ENCODE measurements at regions not wholly inside any gene's neighbourhood (a gene's known extent, or its start where the extent isn't known, plus 50 kb on each side); places are given as distances from the start of the nearest gene placed in this dataset.

GRCh38 chr5:89901983-89902382 is 507.6 kb downstream of the CETN3 start:
- Histone ChIP-seq H3K4me1 (ENCODE audit: control insufficient read depth, insufficient read depth, low read length) (no peaks in the 10 kb centered on the region), H3K36me3 (ENCODE audit: control insufficient read depth, insufficient read depth, low read length) (no peaks in the 10 kb centered on the region), H4K8ac (ENCODE audit: low read depth in 2 of 2, low read length in 2 of 2) (no peak overlapping the region), H3K4me3 (ENCODE audit: insufficient read depth, low read depth, low read length) (no peak overlapping the region), H2BK20ac (ENCODE audit: low read depth, low read length) (no peak overlapping the region), H3K27ac (ENCODE audit: insufficient read depth, low read length) (no peak overlapping the region), H3K18ac (ENCODE audit: low read depth, low read length) (no peak overlapping the region), H2BK15ac (ENCODE audit: low read depth, low read length) (no peak overlapping the region), H3K56ac (ENCODE audit: extremely low read depth, insufficient read depth, low read length) (no peak overlapping the region), H3K14ac (replicated peaks; ENCODE audit: low read depth, low read length) (no peak overlapping the region), H3K79me1 (ENCODE audit: low read depth in 1 of 2, low read length in 2 of 2) (no peaks in the 10 kb centered on the region), H4K20me1 (ENCODE audit: insufficient read depth, low read length) (no peaks in the 10 kb centered on the region), H2AK9ac (replicated peaks; ENCODE audit: low read depth, low read length, poor library complexity) (no peak overlapping the region), H4K5ac (ENCODE audit: low read depth, low read length) (no peak overlapping the region), H3K4ac (ENCODE audit: low read depth, low read length) (no peak overlapping the region), H3K4me2 (ENCODE audit: low read depth, low read length) (no peak overlapping the region), H2BK120ac (ENCODE audit: low read depth, low read length) (no peak overlapping the region), H3K23ac (ENCODE audit: low read depth, low read length) (no peak overlapping the region), H3K9me1 (ENCODE audit: insufficient read depth, low read length) (no peaks in the 10 kb centered on the region), H2AK5ac (ENCODE audit: low read depth, low read length) (no peak overlapping the region), H2BK5ac (ENCODE audit: low read depth, low read length, poor library complexity, severe bottlenecking) (no peak overlapping the region), H3K9ac (ENCODE audit: low read depth, low read length) (no peak overlapping the region), H3K9me3 (ENCODE audit: control insufficient read depth, insufficient read depth, low read length) (no peaks in the 10 kb centered on the region; the same call in 1 of the 2 replicates), H4K91ac (ENCODE audit: insufficient read depth, low read depth, low read length) (no peak overlapping the region), H2AFZ (replicated peaks; ENCODE audit: low read length, poor library complexity) (no peak overlapping the region), H3K27me3 (ENCODE audit: control insufficient read depth, insufficient read depth, low read length) (no peaks in the 10 kb centered on the region)
- CTCF ChIA-PET: no interaction called here
- TF ChIP-seq RFX5 (IDR thresholded peaks at IDR 0.05; ENCODE audit: low read depth, low read length): no peak
- no peak for TF ChIP-seq CTCF (conservative IDR thresholded peaks at IDR 0.05; ENCODE audit: low read depth, low read length)
- 14% methylated on average over 2 of the region's 4 CpGs; no CpG with 5 or more reads in 1 of the 2 experiments for WGBS, 2 experiments (ENCODE audit: extremely low coverage in 2 of 2, insufficient read length in 1 of 2)
- intact Hi-C loops (cut with micrococcal nuclease): no loop called here
- in situ Hi-C loops (cut with MboI; ENCODE audit: low sequenced_read_pairs): no loop called here
- dilution Hi-C loops (cut with HindIII; ENCODE audit: low sequenced_read_pairs, unreplicated experiment): no loop called here
- POLR2A ChIA-PET (ENCODE audit: unreplicated experiment): no interaction called here
- ATAC-seq (ENCODE audit: low read depth) (no peak), DNase-seq (no peak)
- BruUV-seq (replicated peaks): no TSS peak
